ENCODE measurements at regions not wholly inside any gene's neighbourhood (a gene's known extent, or its start where the extent isn't known, plus 50 kb on each side); places are given as distances from the start of the nearest gene placed in this dataset.

- Histone ChIP-seq H3K4me3 (no peak overlapping the region), H3K27ac (ENCODE audit: control insufficient read depth, insufficient read depth) (no peak overlapping the region), H3K9me3 (replicated peaks; ENCODE audit: control insufficient read depth, insufficient read depth, low read length) (no peaks in the 10 kb centered on the region; the same call in 2 of the 3 replicates), H3K9ac (ENCODE audit: control insufficient read depth, insufficient read depth, low read length) (no peak overlapping the region), H4K20me1 (ENCODE audit: control insufficient read depth, insufficient read depth) (no peaks in the 10 kb centered on the region), H3K27me3 (replicated peaks in 1 of 2; ENCODE audit: control insufficient read depth in 2 of 2, insufficient read depth in 2 of 2, low read length in 1 of 2) (no peaks in the 10 kb centered on the region; a peak in 1 of 4 replicates), H3K4me1 (ENCODE audit: control insufficient read depth, insufficient read depth, low read length) (no peaks in the 10 kb centered on the region), H3K79me2 (ENCODE audit: control insufficient read depth, insufficient read depth, low read length) (no peaks in the 10 kb centered on the region), H3K4me2 (ENCODE audit: control insufficient read depth, insufficient read depth) (no peak overlapping the region), H2AFZ (ENCODE audit: control insufficient read depth, low read depth, low read length) (no peak overlapping the region), H3K36me3 (ENCODE audit: control insufficient read depth in 2 of 2, insufficient read depth in 2 of 2, low read length in 1 of 2) (no peaks in the 10 kb centered on the region)
- intact Hi-C loops (cut with micrococcal nuclease; ENCODE audit: unreplicated experiment) (no loop called here), in situ Hi-C loops (cut with MboI) (no loop called here)
- TF ChIP-seq RUNX3 (IDR thresholded peaks at IDR 0.05; ENCODE audit: low read length) (no peak), ATF2 (IDR thresholded peaks at IDR 0.05; ENCODE audit: low read length) (no peak), E2F4 (IDR thresholded peaks at IDR 0.05; ENCODE audit: low read depth, low read length) (no peak)
- ChIA-PET SMC1A (ENCODE audit: uncharacterized antibody, unreplicated experiment) (interaction anchor here (0.7 to 1.1 kb wide), 2 partner anchors 20 to 345 kb away, joined by 3 to 4 read pairs; no protein-coding TSS in a partner anchor), RAD21 (ENCODE audit: unreplicated experiment) (no interaction called here), POLR2A (no interaction called here), CTCF (interaction anchor here (1.4 kb wide), 1 partner anchor 191 kb away, joined by 3 read pairs; no protein-coding TSS in a partner anchor)
- ATAC-seq (no peak), FAIRE-seq (no peak), DNase-seq (ENCODE audit: low read depth, low spot score) (no peak)
- 19% methylated on average over 2 of the region's 2 CpGs for WGBS (ENCODE audit: insufficient coverage, insufficient replicate concordance, low lambda C conversion rate, missing lambda C conversion rate)
- BruUV-seq (replicated peaks) = no TSS peak
Measured at GRCh38 chr6:14520536-14520935, 403.0 kb downstream of the CD83 start.

DNA sequence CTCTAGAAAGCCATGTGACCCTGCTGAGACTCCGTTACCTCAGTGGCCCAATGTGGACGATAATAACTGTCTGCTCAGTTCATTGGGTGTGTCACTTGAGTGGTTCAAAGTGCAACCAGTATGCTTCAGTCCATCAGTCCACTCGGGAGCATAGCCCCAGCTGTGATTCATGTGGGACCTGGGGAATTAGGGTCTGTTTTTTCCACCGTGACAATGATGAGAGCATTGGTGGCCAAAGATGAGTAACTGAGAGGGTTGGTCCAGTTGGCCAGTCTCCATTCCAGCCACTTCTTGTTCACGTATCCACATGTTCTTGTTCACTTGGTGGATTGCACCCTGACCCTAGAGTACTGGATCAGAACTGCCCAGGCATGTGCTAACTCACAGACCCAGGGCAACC lies 403.6 kb downstream of the CD83 start:
- Histone ChIP-seq H3K4me2 (ENCODE audit: control insufficient read depth, insufficient read depth) (no peak overlapping the region), H2AFZ (ENCODE audit: control insufficient read depth, low read depth, low read length) (no peak overlapping the region), H3K79me2 (ENCODE audit: control insufficient read depth, insufficient read depth, low read length) (no peaks in the 10 kb centered on the region), H3K27ac (ENCODE audit: control insufficient read depth, insufficient read depth) (no peak overlapping the region), H3K27me3 (replicated peaks in 1 of 2; ENCODE audit: control insufficient read depth in 2 of 2, insufficient read depth in 2 of 2, low read length in 1 of 2) (no peaks in the 10 kb centered on the region; a peak in 1 of 4 replicates), H4K20me1 (ENCODE audit: control insufficient read depth, insufficient read depth) (no peaks in the 10 kb centered on the region), H3K36me3 (ENCODE audit: control insufficient read depth in 2 of 2, insufficient read depth in 2 of 2, low read length in 1 of 2) (no peaks in the 10 kb centered on the region), H3K9me3 (replicated peaks; ENCODE audit: control insufficient read depth, insufficient read depth, low read length) (no peaks in the 10 kb centered on the region; the same call in 2 of the 3 replicates), H3K4me1 (ENCODE audit: control insufficient read depth, insufficient read depth, low read length) (no peaks in the 10 kb centered on the region), H3K4me3 (no peak overlapping the region), H3K9ac (ENCODE audit: control insufficient read depth, insufficient read depth, low read length) (no peak overlapping the region)
- FAIRE-seq = no peak
- ChIA-PET CTCF (interaction anchor here (1.4 kb wide), 1 partner anchor 190 kb away, joined by 3 read pairs; no protein-coding TSS in a partner anchor), POLR2A (no interaction called here), RAD21 (ENCODE audit: unreplicated experiment) (no interaction called here), SMC1A (ENCODE audit: uncharacterized antibody, unreplicated experiment) (no interaction called here)
- BruUV-seq (replicated peaks) = no TSS peak
- no peak for DNase-seq (ENCODE audit: low read depth, low spot score)
- intact Hi-C loops (cut with micrococcal nuclease; ENCODE audit: unreplicated experiment) = no loop called here
- in situ Hi-C loops (cut with MboI) = no loop called here
- ATAC-seq = no peak
- WGBS (ENCODE audit: insufficient coverage, insufficient replicate concordance, low lambda C conversion rate, missing lambda C conversion rate) = 27% methylated on average over 5 of the region's 5 CpGs
- no peak for TF ChIP-seq YY1 (IDR thresholded peaks at IDR 0.05; ENCODE audit: low read depth, low read length)
- no peak for TF ChIP-seq EGR1 (IDR thresholded peaks at IDR 0.05; ENCODE audit: borderline replicate concordance in 1 of 2, low read depth in 2 of 2, low read length in 2 of 2)
- TF ChIP-seq CBFB (IDR thresholded peaks at IDR 0.05; ENCODE audit: low read depth) = no peak
- no peak for TF ChIP-seq ZNF24 (IDR thresholded peaks at IDR 0.05)
- no peak for TF ChIP-seq POLR2AphosphoS5 (IDR thresholded peaks at IDR 0.05; ENCODE audit: low read length)
- TF ChIP-seq, protein P1, sequence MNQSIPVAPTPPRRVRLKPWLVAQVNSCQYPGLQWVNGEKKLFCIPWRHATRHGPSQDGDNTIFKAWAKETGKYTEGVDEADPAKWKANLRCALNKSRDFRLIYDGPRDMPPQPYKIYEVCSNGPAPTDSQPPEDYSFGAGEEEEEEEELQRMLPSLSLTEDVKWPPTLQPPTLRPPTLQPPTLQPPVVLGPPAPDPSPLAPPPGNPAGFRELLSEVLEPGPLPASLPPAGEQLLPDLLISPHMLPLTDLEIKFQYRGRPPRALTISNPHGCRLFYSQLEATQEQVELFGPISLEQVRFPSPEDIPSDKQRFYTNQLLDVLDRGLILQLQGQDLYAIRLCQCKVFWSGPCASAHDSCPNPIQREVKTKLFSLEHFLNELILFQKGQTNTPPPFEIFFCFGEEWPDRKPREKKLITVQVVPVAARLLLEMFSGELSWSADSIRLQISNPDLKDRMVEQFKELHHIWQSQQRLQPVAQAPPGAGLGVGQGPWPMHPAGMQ (IDR thresholded peaks at IDR 0.05; ENCODE audit: borderline replicate concordance) = no peak
- no peak for TF ChIP-seq ZNF274 (IDR thresholded peaks at IDR 0.05; ENCODE audit: insufficient read depth, insufficient read length)
- TF ChIP-seq TAF1 (IDR thresholded peaks at IDR 0.05; ENCODE audit: borderline replicate concordance, low read depth, low read length) = no peak
- no peak for TF ChIP-seq SP1 (IDR thresholded peaks at IDR 0.05; ENCODE audit: low read depth, low read length)
- TF ChIP-seq ZZZ3 (IDR thresholded peaks at IDR 0.05; ENCODE audit: control insufficient read depth, insufficient read length, low read depth) = no peak
- no peak for TF ChIP-seq SPI1 (IDR thresholded peaks at IDR 0.05; ENCODE audit: borderline replicate concordance, insufficient read depth, low read depth, low read length)

Data from GM12878 (cell line).